ENCODE measurements at regions not wholly inside any gene's neighbourhood (a gene's known extent, or its start where the extent isn't known, plus 50 kb on each side); places are given as distances from the start of the nearest gene placed in this dataset.

- peak; percentile 97 for DNase-seq (ENCODE audit: low read depth)
- no peak overlapping the region for H3K4me3 ChIP-seq (ENCODE audit: control insufficient read depth, low read depth, low read length)
- TF ChIP-seq CTCF (IDR thresholded peaks at IDR 0.05; ENCODE audit: control insufficient read depth, insufficient read depth, low read depth, low read length, missing control alignments) = no peak
Observed at GRCh38 chr2:38190542-38191218, 114.7 kb upstream of the CYP1B1 start.

GRCh38 chr2:38187541-38188011, 111.6 kb upstream of the CYP1B1 start:
- no peak for TF ChIP-seq CTCF (IDR thresholded peaks at IDR 0.05; ENCODE audit: control insufficient read depth, insufficient read depth, low read depth, low read length, missing control alignments)
- DNase-seq (ENCODE audit: low read depth) = peak; percentile 81
- H3K4me3 ChIP-seq (ENCODE audit: control insufficient read depth, low read depth, low read length) = no peak overlapping the region

- no peak for TF ChIP-seq CTCF (IDR thresholded peaks at IDR 0.05; ENCODE audit: control insufficient read depth, insufficient read depth, low read depth, low read length, missing control alignments)
- H3K4me3 ChIP-seq (ENCODE audit: control insufficient read depth, low read depth, low read length) = no peak overlapping the region
- DNase-seq (ENCODE audit: low read depth) = no peak
Observed at GRCh38 chr2:38185012-38185491, 109.1 kb upstream of the CYP1B1 start.

GRCh38 chr2:38182492-38183003, 106.6 kb upstream of the CYP1B1 start:
- no peak overlapping the region for H3K4me3 ChIP-seq (ENCODE audit: control insufficient read depth, low read depth, low read length)
- no peak for DNase-seq (ENCODE audit: low read depth)
- TF ChIP-seq CTCF (IDR thresholded peaks at IDR 0.05; ENCODE audit: control insufficient read depth, insufficient read depth, low read depth, low read length, missing control alignments) = no peak

GRCh38 chr2:38181806-38182491, 106.0 kb upstream of the CYP1B1 start:
- H3K4me3 ChIP-seq (ENCODE audit: control insufficient read depth, low read depth, low read length) = no peak overlapping the region
- no peak for TF ChIP-seq CTCF (IDR thresholded peaks at IDR 0.05; ENCODE audit: control insufficient read depth, insufficient read depth, low read depth, low read length, missing control alignments)
- no peak for DNase-seq (ENCODE audit: low read depth)

GRCh38 chr2:38180754-38181153, 104.8 kb upstream of the CYP1B1 start:
- no peak for TF ChIP-seq CTCF (IDR thresholded peaks at IDR 0.05; ENCODE audit: control insufficient read depth, insufficient read depth, low read depth, low read length, missing control alignments)
- H3K4me3 ChIP-seq (ENCODE audit: control insufficient read depth, low read depth, low read length) = no peak overlapping the region
- DNase-seq (ENCODE audit: low read depth) = no peak
